ENCODE measurements at regions not wholly inside any gene's neighbourhood (a gene's known extent, or its start where the extent isn't known, plus 50 kb on each side); places are given as distances from the start of the nearest gene placed in this dataset.

DNA sequence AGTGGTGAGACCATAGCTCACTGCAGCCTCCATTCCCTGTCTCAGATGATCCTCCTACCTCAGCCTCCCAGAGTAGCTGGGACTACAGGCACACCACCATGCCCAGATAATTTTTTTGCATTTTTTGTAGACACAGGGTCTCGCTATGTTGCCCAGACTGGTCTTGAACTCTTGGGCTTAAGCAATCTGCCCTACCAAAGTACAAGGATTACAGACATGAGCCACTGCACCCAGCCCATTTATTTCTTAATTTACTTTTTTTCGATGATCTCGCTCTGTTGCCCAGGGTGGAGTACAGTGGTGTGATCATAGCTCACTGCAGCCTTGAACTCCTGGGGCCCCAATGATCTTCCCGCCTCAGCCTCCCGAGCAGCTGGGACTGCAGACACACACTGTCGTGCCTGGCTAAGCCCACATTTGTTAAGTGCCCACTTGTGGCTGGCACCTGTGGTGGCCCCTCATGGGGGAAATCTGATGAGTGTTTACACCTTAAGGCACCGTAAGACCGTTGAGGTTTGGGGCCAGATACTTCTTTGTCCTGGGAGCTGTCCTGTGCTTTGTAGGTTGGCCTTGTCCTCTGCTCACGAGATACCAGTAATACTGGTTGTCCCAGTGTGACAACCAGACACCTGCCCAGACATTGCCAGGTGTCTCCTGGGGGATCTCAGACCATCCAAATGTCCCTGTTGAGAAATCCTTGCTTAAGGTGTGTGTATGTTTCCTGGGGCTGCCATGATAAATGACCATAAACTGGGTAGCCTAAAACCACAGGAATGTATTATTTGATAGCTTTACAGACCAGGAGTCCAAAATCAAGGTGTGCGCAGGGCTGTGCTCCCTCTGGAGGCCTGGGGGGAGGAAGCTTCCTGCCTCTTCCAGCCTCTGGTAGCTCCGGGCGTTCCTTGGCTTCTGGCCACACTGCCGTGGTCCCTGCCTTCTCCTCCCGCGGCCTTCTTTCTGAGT, 141.4 kb upstream of the GSE1 start:
- TF ChIP-seq, protein P1, sequence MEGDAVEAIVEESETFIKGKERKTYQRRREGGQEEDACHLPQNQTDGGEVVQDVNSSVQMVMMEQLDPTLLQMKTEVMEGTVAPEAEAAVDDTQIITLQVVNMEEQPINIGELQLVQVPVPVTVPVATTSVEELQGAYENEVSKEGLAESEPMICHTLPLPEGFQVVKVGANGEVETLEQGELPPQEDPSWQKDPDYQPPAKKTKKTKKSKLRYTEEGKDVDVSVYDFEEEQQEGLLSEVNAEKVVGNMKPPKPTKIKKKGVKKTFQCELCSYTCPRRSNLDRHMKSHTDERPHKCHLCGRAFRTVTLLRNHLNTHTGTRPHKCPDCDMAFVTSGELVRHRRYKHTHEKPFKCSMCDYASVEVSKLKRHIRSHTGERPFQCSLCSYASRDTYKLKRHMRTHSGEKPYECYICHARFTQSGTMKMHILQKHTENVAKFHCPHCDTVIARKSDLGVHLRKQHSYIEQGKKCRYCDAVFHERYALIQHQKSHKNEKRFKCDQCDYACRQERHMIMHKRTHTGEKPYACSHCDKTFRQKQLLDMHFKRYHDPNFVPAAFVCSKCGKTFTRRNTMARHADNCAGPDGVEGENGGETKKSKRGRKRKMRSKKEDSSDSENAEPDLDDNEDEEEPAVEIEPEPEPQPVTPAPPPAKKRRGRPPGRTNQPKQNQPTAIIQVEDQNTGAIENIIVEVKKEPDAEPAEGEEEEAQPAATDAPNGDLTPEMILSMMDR (IDR thresholded peaks at IDR 0.05): peak in 1 of 6 experiments; percentile 28
- TF ChIP-seq POLR2A (IDR thresholded peaks at IDR 0.05): no peak

Data from thyroid gland (tissue), 4 donors.